ENCODE measurements at regions not wholly inside any gene's neighbourhood (a gene's known extent, or its start where the extent isn't known, plus 50 kb on each side); places are given as distances from the start of the nearest gene placed in this dataset.

DNA sequence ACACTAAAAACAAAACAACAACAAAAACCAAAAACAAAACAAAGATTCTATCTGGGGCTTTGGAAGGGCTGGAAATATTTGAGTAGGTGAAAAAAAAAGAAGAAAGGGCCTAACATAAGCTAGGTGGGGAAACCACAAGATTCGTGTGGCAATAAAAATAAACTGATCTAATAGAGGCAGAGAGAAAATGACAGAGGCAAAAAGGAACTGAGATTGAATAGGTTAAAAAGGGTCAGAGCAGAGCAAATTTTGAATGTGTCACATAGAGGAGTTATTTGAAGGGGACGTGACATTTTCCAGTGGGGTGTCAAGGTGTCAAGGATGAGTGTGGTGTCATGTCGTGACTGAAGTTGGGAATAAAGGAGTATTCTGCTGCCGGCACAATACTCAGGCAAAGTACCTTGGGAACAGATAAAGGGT, 65.2 kb upstream of the RALGPS2 start:
- H4K20me1 ChIP-seq (ENCODE audit: insufficient read depth, low read length), result no peaks in the 10 kb centered on the region
- H3K9me3 ChIP-seq (replicated peaks in 1 of 2; ENCODE audit: control insufficient read depth in 1 of 2, insufficient read depth in 1 of 2, low read length in 2 of 2), result no peaks in the 10 kb centered on the region
- H3K79me2 ChIP-seq (ENCODE audit: insufficient read depth, low read length), result no peaks in the 10 kb centered on the region
- H3K4me3 ChIP-seq (replicated peaks in 1 of 3; ENCODE audit: low read depth in 2 of 3, low read length in 3 of 3), result no peak overlapping the region
- H3K27ac ChIP-seq (ENCODE audit: low read depth in 1 of 2, low read length in 2 of 2), result no peak overlapping the region
- 58% methylated on average over 3 of the region's 4 CpGs for WGBS (ENCODE audit: insufficient coverage)
- intact Hi-C loops (cut with micrococcal nuclease), result no loop called here
- no peaks in the 10 kb centered on the region for H3K36me3 ChIP-seq (replicated peaks in 1 of 2; ENCODE audit: control insufficient read depth in 1 of 2, insufficient read depth in 2 of 2, low read length in 2 of 2)
- H3K27ac Mint-ChIP-seq, result no peak overlapping the region
- TF ChIP-seq, protein P1, sequence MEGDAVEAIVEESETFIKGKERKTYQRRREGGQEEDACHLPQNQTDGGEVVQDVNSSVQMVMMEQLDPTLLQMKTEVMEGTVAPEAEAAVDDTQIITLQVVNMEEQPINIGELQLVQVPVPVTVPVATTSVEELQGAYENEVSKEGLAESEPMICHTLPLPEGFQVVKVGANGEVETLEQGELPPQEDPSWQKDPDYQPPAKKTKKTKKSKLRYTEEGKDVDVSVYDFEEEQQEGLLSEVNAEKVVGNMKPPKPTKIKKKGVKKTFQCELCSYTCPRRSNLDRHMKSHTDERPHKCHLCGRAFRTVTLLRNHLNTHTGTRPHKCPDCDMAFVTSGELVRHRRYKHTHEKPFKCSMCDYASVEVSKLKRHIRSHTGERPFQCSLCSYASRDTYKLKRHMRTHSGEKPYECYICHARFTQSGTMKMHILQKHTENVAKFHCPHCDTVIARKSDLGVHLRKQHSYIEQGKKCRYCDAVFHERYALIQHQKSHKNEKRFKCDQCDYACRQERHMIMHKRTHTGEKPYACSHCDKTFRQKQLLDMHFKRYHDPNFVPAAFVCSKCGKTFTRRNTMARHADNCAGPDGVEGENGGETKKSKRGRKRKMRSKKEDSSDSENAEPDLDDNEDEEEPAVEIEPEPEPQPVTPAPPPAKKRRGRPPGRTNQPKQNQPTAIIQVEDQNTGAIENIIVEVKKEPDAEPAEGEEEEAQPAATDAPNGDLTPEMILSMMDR (IDR thresholded peaks at IDR 0.05), result no peak
- no peaks in the 10 kb centered on the region for H3K27me3 ChIP-seq (ENCODE audit: control insufficient read depth in 2 of 2, insufficient read depth in 2 of 2, low read length in 2 of 2)
- no peak overlapping the region for H2AFZ ChIP-seq (ENCODE audit: insufficient read depth, low read depth, low read length, poor library complexity, severe bottlenecking)
- H3K27me3 Mint-ChIP-seq (ENCODE audit: low read depth in 3 of 3), result peaks cover 0 to 3% (median 2%) of the 10 kb centered on the region in 3 donors
- no peak overlapping the region for H3K4me2 ChIP-seq (replicated peaks; ENCODE audit: extremely low read depth, low read length, poor library complexity, severe bottlenecking)
- no peak overlapping the region for H3K4me3 Mint-ChIP-seq
- H3K4me1 Mint-ChIP-seq, result peaks cover 15% of the 10 kb centered on the region
- peaks cover 6 to 7% of the 10 kb centered on the region in 2 donors for H3K4me1 ChIP-seq (ENCODE audit: control insufficient read depth in 1 of 2, insufficient read depth in 2 of 2, low read length in 2 of 2)
- no peak for DNase-seq
- H3K9ac ChIP-seq (ENCODE audit: insufficient read depth, low read length, poor library complexity, severe bottlenecking), result no peak overlapping the region
- no peaks in the 10 kb centered on the region for H3K9me3 Mint-ChIP-seq
- no peaks in the 10 kb centered on the region for H3K36me3 Mint-ChIP-seq

DNA sequence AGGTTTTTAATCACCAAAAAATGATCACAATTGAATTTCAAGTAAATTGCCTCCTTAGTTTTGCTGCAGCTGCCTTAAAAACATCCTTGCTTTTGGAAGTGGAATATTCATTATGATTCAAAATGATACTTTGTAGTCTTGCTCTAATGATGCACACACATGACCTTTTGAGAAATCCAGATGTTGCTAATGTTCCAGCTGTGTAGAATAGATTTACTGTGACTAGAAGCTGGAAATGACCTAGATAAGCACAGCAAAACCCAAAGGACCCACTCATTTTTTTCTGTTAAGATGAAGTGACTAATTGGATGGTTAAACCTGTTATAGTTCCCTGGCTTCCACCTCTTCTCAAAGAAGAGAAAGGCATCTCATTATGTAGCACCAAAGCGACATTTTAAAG, 64.6 kb upstream of the RALGPS2 start:
- Mint-ChIP-seq H3K9me3 (no peaks in the 10 kb centered on the region), H3K4me1 (peaks cover 16% of the 10 kb centered on the region), H3K27ac (peak overlapping the region in 1 of 7 donors; percentile 1), H3K36me3 (no peaks in the 10 kb centered on the region), H3K4me3 (no peak overlapping the region), H3K27me3 (ENCODE audit: low read depth in 3 of 3) (no peaks in the 10 kb centered on the region)
- no peaks in the 10 kb centered on the region for H4K20me1 ChIP-seq (ENCODE audit: insufficient read depth, low read length)
- WGBS (ENCODE audit: insufficient coverage), result no CpG with 5 or more reads among the region's 1 CpG
- no peak overlapping the region for H3K4me2 ChIP-seq (replicated peaks; ENCODE audit: extremely low read depth, low read length, poor library complexity, severe bottlenecking)
- intact Hi-C loops (cut with micrococcal nuclease), result no loop called here
- H3K4me3 ChIP-seq (replicated peaks in 1 of 3; ENCODE audit: low read depth in 2 of 3, low read length in 3 of 3), result no peak overlapping the region
- no peaks in the 10 kb centered on the region for H3K9me3 ChIP-seq (replicated peaks in 1 of 2; ENCODE audit: control insufficient read depth in 1 of 2, insufficient read depth in 1 of 2, low read length in 2 of 2)
- TF ChIP-seq, protein P1 (IDR thresholded peaks at IDR 0.05), result no peak
- no peak overlapping the region for H3K27ac ChIP-seq (ENCODE audit: low read depth in 1 of 2, low read length in 2 of 2)
- H3K27me3 ChIP-seq (ENCODE audit: control insufficient read depth in 2 of 2, insufficient read depth in 2 of 2, low read length in 2 of 2), result no peaks in the 10 kb centered on the region
- H3K36me3 ChIP-seq (replicated peaks in 1 of 2; ENCODE audit: control insufficient read depth in 1 of 2, insufficient read depth in 2 of 2, low read length in 2 of 2), result no peaks in the 10 kb centered on the region
- H2AFZ ChIP-seq (ENCODE audit: insufficient read depth, low read depth, low read length, poor library complexity, severe bottlenecking), result no peak overlapping the region
- DNase-seq, result no peak
- no peak overlapping the region for H3K9ac ChIP-seq (ENCODE audit: insufficient read depth, low read length, poor library complexity, severe bottlenecking)
- H3K79me2 ChIP-seq (ENCODE audit: insufficient read depth, low read length), result no peaks in the 10 kb centered on the region
- peaks cover 6 to 7% of the 10 kb centered on the region in 2 donors for H3K4me1 ChIP-seq (ENCODE audit: control insufficient read depth in 1 of 2, insufficient read depth in 2 of 2, low read length in 2 of 2)
